Activated T-cell treated with anti-CD3 and anti-CD28 coated beads, Interleukin-2, amount 50 U/mL, for 24 hours (primary cell): ENCODE measurements at regions not wholly inside any gene's neighbourhood (a gene's known extent, or its start where the extent isn't known, plus 50 kb on each side); places are given as distances from the start of the nearest gene placed in this dataset.

Experiments
- DNase-seq: peaks from one replicate; pipeline ENCODE4 v3.0.0-alpha.2; 2020
- H3K27ac Mint-ChIP-seq: 2 replicates; pipeline ENCODE4 v1.8.0; 2020; ENCODE audit warnings: mild to moderate bottlenecking, mixed read lengths
- H3K27me3 Mint-ChIP-seq: 2 replicates; pipeline ENCODE4 v1.8.0; 2020; ENCODE audit warnings: mixed read lengths
- H3K36me3 Mint-ChIP-seq: 2 replicates; pipeline ENCODE4 v1.8.0; 2020; ENCODE audit warnings: low read depth, mixed read lengths
- H3K4me1 Mint-ChIP-seq: 2 replicates; pipeline ENCODE4 v1.8.0; 2020; ENCODE audit warnings: low read depth, mixed read lengths
- H3K4me3 Mint-ChIP-seq: 2 replicates; pipeline ENCODE4 v1.8.0; 2020; ENCODE audit warnings: mild to moderate bottlenecking, moderate library complexity, mixed read lengths
- H3K9me3 Mint-ChIP-seq: 2 replicates; pipeline ENCODE4 v1.8.0; 2020; ENCODE audit warnings: mixed read lengths

DNA sequence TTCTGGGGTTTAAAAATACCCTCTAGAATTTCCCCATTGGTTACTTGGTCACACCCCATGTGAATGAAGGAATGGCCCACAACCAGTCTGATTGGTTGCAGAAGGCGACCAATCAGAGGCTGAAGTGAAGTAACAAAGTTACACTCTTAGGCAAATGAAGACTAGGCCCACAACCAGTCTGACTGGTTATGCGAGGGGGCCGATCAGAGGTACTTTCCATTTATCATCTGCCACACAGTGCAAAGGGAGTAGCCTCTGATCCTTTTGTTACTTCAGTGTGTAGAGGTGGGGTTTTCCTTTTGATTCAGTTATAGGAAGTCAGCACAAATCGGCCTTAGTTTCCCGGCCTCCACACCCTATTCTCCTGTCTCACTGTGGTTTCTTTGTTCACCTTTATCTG is 61.2 kb upstream of the SGK1 start:
- H3K27me3 Mint-ChIP-seq, result no peaks in the 10 kb centered on the region
- peak; percentile 34 for DNase-seq
- peak overlapping the region; percentile 88 for H3K27ac Mint-ChIP-seq
- H3K36me3 Mint-ChIP-seq, result no peaks in the 10 kb centered on the region
- H3K4me1 Mint-ChIP-seq, result peaks cover 27% of the 10 kb centered on the region
- no peak overlapping the region for H3K4me3 Mint-ChIP-seq
- H3K9me3 Mint-ChIP-seq, result no peaks in the 10 kb centered on the region

DNA sequence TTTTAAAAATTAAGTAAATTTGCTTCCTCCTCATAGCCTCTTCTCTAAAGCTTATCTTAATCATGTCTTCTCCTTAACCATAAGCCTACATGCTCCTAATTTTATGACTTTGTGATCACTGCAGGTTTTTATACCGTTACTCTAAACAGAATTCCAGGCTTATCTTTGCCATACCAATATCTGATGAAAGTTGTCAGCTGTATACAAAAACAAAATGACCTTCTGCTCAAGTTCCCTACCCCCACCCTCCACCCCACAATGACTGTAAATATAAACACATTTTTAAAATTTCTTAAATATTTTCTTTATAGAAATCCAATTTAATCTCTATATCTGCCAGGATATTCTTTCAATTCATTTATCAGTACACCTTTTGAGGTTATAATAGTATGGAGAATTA is 60.5 kb upstream of the SGK1 start:
- no peak for DNase-seq
- Mint-ChIP-seq H3K4me3 (no peak overlapping the region), H3K27ac (peak overlapping the region; percentile 88), H3K27me3 (no peaks in the 10 kb centered on the region), H3K4me1 (peaks cover 33% of the 10 kb centered on the region), H3K9me3 (no peaks in the 10 kb centered on the region), H3K36me3 (no peaks in the 10 kb centered on the region)

DNA sequence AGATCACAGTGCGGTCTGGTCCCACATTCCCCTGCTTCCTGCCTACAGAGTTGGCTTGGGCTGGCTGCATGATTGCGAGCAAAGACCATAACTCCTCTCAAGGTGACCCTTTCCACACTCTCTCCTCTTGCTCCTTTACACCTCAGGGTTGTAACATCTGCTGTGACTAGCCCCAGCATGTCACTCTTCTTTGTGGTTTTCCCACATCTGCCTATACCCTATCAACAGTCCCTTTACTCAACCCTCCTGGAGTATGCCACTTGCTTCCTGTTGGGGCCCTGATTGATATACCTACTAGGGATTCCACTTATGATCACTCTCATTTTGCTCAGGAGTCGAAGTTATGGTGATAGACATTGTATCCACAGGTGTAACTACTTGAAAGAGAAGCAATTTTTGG is 58.9 kb upstream of the SGK1 start:
- H3K36me3 Mint-ChIP-seq, result no peaks in the 10 kb centered on the region
- no peak overlapping the region for H3K27ac Mint-ChIP-seq
- H3K4me3 Mint-ChIP-seq, result no peak overlapping the region
- no peak for DNase-seq
- no peaks in the 10 kb centered on the region for H3K27me3 Mint-ChIP-seq
- no peaks in the 10 kb centered on the region for H3K9me3 Mint-ChIP-seq
- H3K4me1 Mint-ChIP-seq, result peaks cover 47% of the 10 kb centered on the region

DNA sequence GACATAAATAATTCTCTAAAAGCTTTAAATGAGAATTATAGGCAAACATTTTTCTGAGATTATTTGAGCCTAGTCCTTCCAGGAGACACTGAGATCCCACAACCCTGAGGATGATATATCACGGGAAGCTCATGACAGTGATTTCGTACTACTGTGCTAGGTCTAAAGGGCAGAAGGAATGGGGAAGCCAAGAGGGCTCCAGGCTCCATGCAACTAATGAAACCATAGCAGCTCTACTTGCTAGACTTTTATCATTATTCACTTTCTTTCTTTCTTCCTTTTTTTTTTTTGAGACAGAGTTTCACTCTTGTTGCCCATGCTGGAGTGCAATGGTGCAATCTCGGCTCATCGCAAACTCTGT is 57.3 kb upstream of the SGK1 start:
- Mint-ChIP-seq H3K4me1 (peaks cover 41% of the 10 kb centered on the region), H3K4me3 (no peak overlapping the region), H3K27ac (no peak overlapping the region), H3K9me3 (no peaks in the 10 kb centered on the region), H3K27me3 (no peaks in the 10 kb centered on the region), H3K36me3 (no peaks in the 10 kb centered on the region)
- DNase-seq, result no peak

DNA sequence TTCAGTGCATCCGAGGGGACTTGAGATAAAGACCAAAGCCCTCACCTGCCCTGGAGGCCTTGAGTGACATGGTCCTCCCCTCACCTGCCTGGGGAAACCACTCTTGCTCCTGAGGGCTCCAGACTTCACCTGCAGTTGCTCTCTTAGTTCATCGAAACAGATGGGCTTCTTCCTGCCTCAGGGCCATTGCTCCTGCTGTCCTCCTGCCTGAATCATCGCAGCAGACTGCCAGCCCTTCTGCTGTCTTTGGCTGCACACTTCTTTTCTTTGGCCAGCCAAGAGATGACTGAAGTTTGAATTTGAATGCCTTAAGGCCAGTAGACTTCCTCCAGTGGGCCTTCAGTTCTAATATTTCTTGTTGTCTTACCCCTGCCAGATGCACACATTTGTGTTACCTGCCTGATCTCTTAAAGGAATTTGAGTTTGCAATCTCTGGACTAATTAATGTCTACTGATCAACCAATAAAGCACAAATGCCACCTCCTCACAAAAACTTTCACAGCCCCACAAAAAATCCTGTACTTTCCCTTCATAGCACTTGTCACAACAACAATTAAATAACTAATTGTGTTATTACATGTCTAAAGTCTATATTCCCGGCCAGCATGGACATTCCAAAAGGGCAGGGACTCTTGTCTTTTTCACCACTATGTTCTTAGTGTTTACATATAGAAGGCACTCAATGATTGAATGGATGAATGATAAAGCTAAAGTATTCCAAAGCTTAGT is 56.7 kb upstream of the SGK1 start:
- Mint-ChIP-seq H3K9me3 (no peaks in the 10 kb centered on the region), H3K27ac (no peak overlapping the region), H3K27me3 (no peaks in the 10 kb centered on the region), H3K4me3 (no peak overlapping the region), H3K4me1 (peaks cover 37% of the 10 kb centered on the region), H3K36me3 (no peaks in the 10 kb centered on the region)
- DNase-seq, result no peak

DNA sequence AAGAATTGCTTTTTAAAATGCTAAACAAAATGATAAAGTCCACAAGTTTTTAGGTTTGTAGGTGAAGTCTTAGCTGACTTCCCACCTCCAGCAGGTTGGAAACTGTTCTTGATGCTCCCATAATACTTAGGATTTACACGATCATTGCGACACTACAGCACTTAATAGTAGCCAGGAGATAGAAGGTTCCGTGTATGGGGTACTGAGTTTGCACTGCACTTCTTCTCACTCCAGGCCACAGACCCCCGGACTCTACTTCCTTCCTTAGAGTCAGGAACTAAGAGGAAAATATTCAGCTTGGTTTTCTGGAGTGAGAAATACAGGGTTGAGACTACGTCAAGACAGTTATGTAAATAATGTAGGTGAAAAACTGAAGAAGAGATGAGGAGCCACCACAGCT is 56.1 kb upstream of the SGK1 start:
- no peaks in the 10 kb centered on the region for H3K27me3 Mint-ChIP-seq
- H3K36me3 Mint-ChIP-seq, result no peaks in the 10 kb centered on the region
- DNase-seq, result no peak
- no peak overlapping the region for H3K27ac Mint-ChIP-seq
- no peak overlapping the region for H3K4me3 Mint-ChIP-seq
- no peaks in the 10 kb centered on the region for H3K9me3 Mint-ChIP-seq
- H3K4me1 Mint-ChIP-seq, result peaks cover 34% of the 10 kb centered on the region

DNA sequence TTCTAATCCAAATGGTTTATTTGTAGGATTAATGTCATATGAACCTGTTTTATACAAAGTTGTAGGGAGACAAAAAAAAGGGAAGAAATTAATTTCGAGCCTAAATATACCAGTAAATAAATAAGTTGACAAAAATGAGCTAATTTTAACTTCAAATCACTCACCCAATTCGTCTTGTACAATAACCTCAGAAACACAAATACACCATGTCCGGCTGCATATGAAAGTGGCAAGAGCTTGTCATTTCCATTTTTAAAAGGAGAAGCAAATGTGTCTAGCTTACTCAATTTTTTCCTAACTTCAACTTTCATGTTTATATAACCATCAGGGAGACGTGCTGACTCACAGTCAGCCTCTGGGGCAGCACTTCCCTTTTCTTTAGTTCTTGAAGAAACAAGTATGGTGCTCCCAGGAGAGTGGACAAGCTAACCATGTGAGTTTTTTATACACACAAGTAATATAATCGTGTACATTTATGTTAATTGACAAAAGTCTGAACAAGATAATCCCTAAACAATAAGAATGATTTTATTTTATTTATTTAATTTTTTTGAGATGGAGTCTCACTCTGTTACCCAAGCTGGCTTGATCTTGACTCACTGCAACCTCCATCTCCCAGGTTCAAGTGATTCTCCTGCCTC is 55.5 kb upstream of the SGK1 start:
- Mint-ChIP-seq H3K27me3 (no peaks in the 10 kb centered on the region), H3K27ac (no peak overlapping the region), H3K4me3 (no peak overlapping the region), H3K4me1 (peaks cover 30% of the 10 kb centered on the region), H3K9me3 (no peaks in the 10 kb centered on the region), H3K36me3 (no peaks in the 10 kb centered on the region)
- DNase-seq, result no peak

DNA sequence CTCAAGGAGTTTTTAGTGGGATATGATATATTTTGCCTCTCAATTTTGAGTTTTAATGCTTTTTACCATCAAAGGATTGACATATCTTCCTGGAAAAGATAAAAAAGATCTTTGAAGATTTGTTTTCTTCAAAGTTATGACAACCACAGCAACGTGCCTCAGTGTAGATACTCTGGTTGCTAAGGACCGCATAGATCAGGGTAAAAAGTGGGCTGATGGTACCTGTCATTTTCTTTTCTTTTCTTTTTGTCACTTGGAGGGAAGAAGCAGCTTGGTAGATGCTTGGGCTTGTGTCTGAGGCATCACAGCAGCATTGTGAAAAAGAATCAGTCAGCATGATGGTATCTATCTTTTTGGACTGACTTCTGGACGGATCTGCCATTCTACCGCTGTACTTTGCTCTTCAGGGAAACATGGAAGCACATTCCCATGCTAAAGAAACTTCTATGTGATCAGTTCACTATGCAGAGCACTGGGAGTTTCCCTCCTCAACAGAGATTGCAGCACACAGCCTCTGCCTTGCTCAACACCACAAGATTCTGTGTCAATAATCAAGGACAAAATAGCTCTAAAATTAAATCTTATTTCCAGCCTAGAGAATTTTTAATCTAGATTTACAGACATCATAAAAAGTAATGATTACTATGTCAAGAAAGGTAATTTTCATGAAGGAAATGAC is 54.8 kb upstream of the SGK1 start:
- no peak for DNase-seq
- H3K27me3 Mint-ChIP-seq, result no peaks in the 10 kb centered on the region
- no peak overlapping the region for H3K4me3 Mint-ChIP-seq
- H3K4me1 Mint-ChIP-seq, result peaks cover 30% of the 10 kb centered on the region
- no peak overlapping the region for H3K27ac Mint-ChIP-seq
- H3K9me3 Mint-ChIP-seq, result no peaks in the 10 kb centered on the region
- H3K36me3 Mint-ChIP-seq, result no peaks in the 10 kb centered on the region

DNA sequence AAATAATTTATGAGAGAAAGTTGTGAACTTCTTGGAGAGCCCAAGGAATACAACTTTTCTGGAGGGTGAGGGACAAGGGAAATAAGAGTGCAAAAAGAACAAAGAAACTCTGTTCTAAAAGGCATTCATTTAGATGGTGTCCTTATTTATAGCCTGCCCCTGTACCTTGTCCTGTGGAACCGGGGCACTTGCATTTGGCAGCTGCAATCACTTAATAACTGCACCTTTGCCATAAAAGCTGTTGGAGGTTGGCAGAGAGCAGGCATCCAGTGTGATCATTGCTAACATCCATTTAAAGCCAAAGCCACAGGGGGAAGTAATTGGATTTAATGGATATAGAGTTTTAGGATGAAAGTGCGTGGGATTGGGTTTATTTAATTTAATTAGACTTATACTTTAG is 50.8 kb upstream of the SGK1 start:
- H3K27me3 Mint-ChIP-seq, result no peaks in the 10 kb centered on the region
- H3K4me1 Mint-ChIP-seq, result peaks cover 21% of the 10 kb centered on the region
- no peaks in the 10 kb centered on the region for H3K36me3 Mint-ChIP-seq
- H3K27ac Mint-ChIP-seq, result no peak overlapping the region
- no peak overlapping the region for H3K4me3 Mint-ChIP-seq
- H3K9me3 Mint-ChIP-seq, result no peaks in the 10 kb centered on the region
- DNase-seq, result no peak
